ENCODE measurements at regions not wholly inside any gene's neighbourhood (a gene's known extent, or its start where the extent isn't known, plus 50 kb on each side); places are given as distances from the start of the nearest gene placed in this dataset.

GRCh38 chr10:61159253-61159652 lies 215.3 kb upstream of the RHOBTB1 start:
- TF ChIP-seq, protein P1, sequence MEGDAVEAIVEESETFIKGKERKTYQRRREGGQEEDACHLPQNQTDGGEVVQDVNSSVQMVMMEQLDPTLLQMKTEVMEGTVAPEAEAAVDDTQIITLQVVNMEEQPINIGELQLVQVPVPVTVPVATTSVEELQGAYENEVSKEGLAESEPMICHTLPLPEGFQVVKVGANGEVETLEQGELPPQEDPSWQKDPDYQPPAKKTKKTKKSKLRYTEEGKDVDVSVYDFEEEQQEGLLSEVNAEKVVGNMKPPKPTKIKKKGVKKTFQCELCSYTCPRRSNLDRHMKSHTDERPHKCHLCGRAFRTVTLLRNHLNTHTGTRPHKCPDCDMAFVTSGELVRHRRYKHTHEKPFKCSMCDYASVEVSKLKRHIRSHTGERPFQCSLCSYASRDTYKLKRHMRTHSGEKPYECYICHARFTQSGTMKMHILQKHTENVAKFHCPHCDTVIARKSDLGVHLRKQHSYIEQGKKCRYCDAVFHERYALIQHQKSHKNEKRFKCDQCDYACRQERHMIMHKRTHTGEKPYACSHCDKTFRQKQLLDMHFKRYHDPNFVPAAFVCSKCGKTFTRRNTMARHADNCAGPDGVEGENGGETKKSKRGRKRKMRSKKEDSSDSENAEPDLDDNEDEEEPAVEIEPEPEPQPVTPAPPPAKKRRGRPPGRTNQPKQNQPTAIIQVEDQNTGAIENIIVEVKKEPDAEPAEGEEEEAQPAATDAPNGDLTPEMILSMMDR (IDR thresholded peaks at IDR 0.05): no peak
- TF ChIP-seq POLR2A (IDR thresholded peaks at IDR 0.05) (no peak), EP300 (IDR thresholded peaks at IDR 0.05) (no peak)

Measured in suprapubic skin (tissue), 3 donors.